Stimulated activated CD4-positive, alpha-beta T cell treated with anti-CD3 and anti-CD28 coated beads, Interleukin-2, amount 100 ng/mL, for 24 hours (primary cell): ENCODE measurements at regions not wholly inside any gene's neighbourhood (a gene's known extent, or its start where the extent isn't known, plus 50 kb on each side); places are given as distances from the start of the nearest gene placed in this dataset.
A peak's percentile ranks its signal among the peaks of the same experiment; 100 is the strongest.
"Not testable (repeated sequence)": the region's sequence is repeated elsewhere in the genome, so short reads cannot be mapped to it uniquely, and the experiment has no call there.

Experiments used
- DNase-seq, 2 donors: peaks; one replicate each; pipeline ENCODE4 v3.0.0-alpha.2; 2020

- DNase-seq = peak in 1 of 2 donors; percentile 17
Observed at GRCh38 chr1:58249737-58250586, 296.6 kb downstream of the OMA1 start.

GRCh38 chr1:58249388-58249736 is 297.2 kb downstream of the OMA1 start:
- DNase-seq = no peak

GRCh38 chr1:58248791-58249190 is 297.7 kb downstream of the OMA1 start:
- no peak for DNase-seq

- no peak for DNase-seq
Observed at GRCh38 chr1:58248072-58248471, 298.5 kb downstream of the OMA1 start.

- no peak for DNase-seq
Observed at GRCh38 chr1:58246549-58246948, 300.0 kb downstream of the OMA1 start.

GRCh38 chr1:58244872-58245271 is 301.7 kb downstream of the OMA1 start:
- no peak for DNase-seq

GRCh38 chr1:58238846-58239245 is 307.7 kb downstream of the OMA1 start:
- DNase-seq = no peak

GRCh38 chr1:58233729-58234128 is 312.8 kb downstream of the OMA1 start:
- no peak for DNase-seq

GRCh38 chr1:58231204-58231603 is 315.3 kb downstream of the OMA1 start:
- DNase-seq = no peak

- DNase-seq = no peak
Observed at GRCh38 chr1:58227604-58228003, 318.9 kb downstream of the OMA1 start.

- no peak for DNase-seq
Observed at GRCh38 chr1:58223522-58223921, 323.0 kb downstream of the OMA1 start.

- no peak for DNase-seq
Observed at GRCh38 chr1:58220836-58221472, 325.6 kb downstream of the OMA1 start.

- not testable (repeated sequence) for DNase-seq
Observed at GRCh38 chr1:58216169-58216568, 330.4 kb downstream of the OMA1 start.

- no peak for DNase-seq
Observed at GRCh38 chr1:58214674-58215073, 331.9 kb downstream of the OMA1 start.

- DNase-seq = no peak
Observed at GRCh38 chr1:58211869-58212268, 334.7 kb downstream of the OMA1 start.

GRCh38 chr1:58209575-58209974 is 337.0 kb downstream of the OMA1 start:
- no peak for DNase-seq

- DNase-seq = no peak
Observed at GRCh38 chr1:58206749-58207148, 339.8 kb downstream of the OMA1 start.

- no peak for DNase-seq
Observed at GRCh38 chr1:58204284-58204683, 342.2 kb downstream of the OMA1 start.

GRCh38 chr1:58201492-58202106 is 344.9 kb downstream of the OMA1 start:
- no peak for DNase-seq

GRCh38 chr1:58200437-58200836 is 346.1 kb downstream of the OMA1 start:
- no peak for DNase-seq

GRCh38 chr1:58197811-58198210 is 348.7 kb downstream of the OMA1 start:
- no peak for DNase-seq

- no peak for DNase-seq
Observed at GRCh38 chr1:58190267-58190988, 356.1 kb downstream of the OMA1 start.

GRCh38 chr1:58189453-58189852 is 357.1 kb downstream of the OMA1 start:
- DNase-seq = no peak
